ENCODE measurements at regions not wholly inside any gene's neighbourhood (a gene's known extent, or its start where the extent isn't known, plus 50 kb on each side); places are given as distances from the start of the nearest gene placed in this dataset.

- no peaks in the 10 kb centered on the region for H3K36me3 Mint-ChIP-seq
- ChIA-PET POLR2A (no interaction called here), CTCF (interaction anchor here (0.7 kb wide), 1 partner anchor 197 kb away, joined by 3 read pairs; no protein-coding TSS in a partner anchor)
- H3K27ac Mint-ChIP-seq: no peak overlapping the region
- no peaks in the 10 kb centered on the region for H3K4me1 Mint-ChIP-seq
- no peak overlapping the region for H3K4me3 Mint-ChIP-seq
- TF ChIP-seq GTF2I (CRISPR knock-in tag; conservative IDR thresholded peaks at IDR 0.05): no peak
- no peak for TF ChIP-seq NFYB (CRISPR knock-in tag; conservative IDR thresholded peaks at IDR 0.05; ENCODE audit: low read depth)
- DNase-seq (ENCODE audit: low spot score) (no peak), ATAC-seq (no peak)
- no peaks in the 10 kb centered on the region for H3K9me3 Mint-ChIP-seq
- no peaks in the 10 kb centered on the region for H3K27me3 Mint-ChIP-seq (ENCODE audit: low read depth)
Observed at GRCh38 chr18:33803636-33804035, 225.6 kb downstream of the ASXL3 start.

- no peak for DNase-seq (ENCODE audit: low spot score)
- Mint-ChIP-seq H3K27me3 (ENCODE audit: low read depth) (no peaks in the 10 kb centered on the region), H3K9me3 (no peaks in the 10 kb centered on the region), H3K4me1 (no peaks in the 10 kb centered on the region), H3K4me3 (no peak overlapping the region), H3K36me3 (no peaks in the 10 kb centered on the region), H3K27ac (no peak overlapping the region)
- ATAC-seq: no peak
- POLR2A ChIA-PET: no interaction called here
- TF ChIP-seq MLX (CRISPR knock-in tag; IDR thresholded peaks at IDR 0.05): no peak
- TF ChIP-seq ARID4B (CRISPR knock-in tag; IDR thresholded peaks at IDR 0.05; ENCODE audit: borderline replicate concordance): no peak
- TF ChIP-seq ZBTB43 (CRISPR knock-in tag; IDR thresholded peaks at IDR 0.05): no peak
- TF ChIP-seq USF2 (CRISPR knock-in tag; IDR thresholded peaks at IDR 0.05): no peak
- TF ChIP-seq ZMAT4 (CRISPR knock-in tag; IDR thresholded peaks at IDR 0.05): no peak
- TF ChIP-seq CTCF (IDR thresholded peaks at IDR 0.05): no peak
- no peak for TF ChIP-seq ZNF219 (CRISPR knock-in tag; IDR thresholded peaks at IDR 0.05; ENCODE audit: borderline replicate concordance)
- TF ChIP-seq AR (CRISPR knock-in tag; IDR thresholded peaks at IDR 0.05): no peak
- TF ChIP-seq IRF1 (CRISPR knock-in tag; IDR thresholded peaks at IDR 0.05): no peak
- no peak for TF ChIP-seq ZNF138 (CRISPR knock-in tag; conservative IDR thresholded peaks at IDR 0.05)
- TF ChIP-seq ZNF396 (CRISPR knock-in tag; IDR thresholded peaks at IDR 0.05; ENCODE audit: borderline replicate concordance): no peak
- TF ChIP-seq ELF4 (CRISPR knock-in tag; IDR thresholded peaks at IDR 0.05; ENCODE audit: low read depth): no peak
- CTCF ChIA-PET: no interaction called here
Observed at GRCh38 chr18:33802955-33803354, 224.9 kb downstream of the ASXL3 start.

Measured in WTC11 (cell line).